AML-193 (cell line): ENCODE measurements at regions not wholly inside any gene's neighbourhood (a gene's known extent, or its start where the extent isn't known, plus 50 kb on each side); places are given as distances from the start of the nearest gene placed in this dataset.
A peak's percentile ranks its signal among the peaks of the same experiment; 100 is the strongest.

Experiments used
- DNase-seq, 2 experiments: peaks; one replicate each; lab custom pipeline; 2025; lab: John Stamatoyannopoulos, UW

- DNase-seq, result no peak
These were observed 300.7 kb upstream of the CXXC4 start for GRCh38 chr4:104795264-104795939.

GRCh38 chr4:104811727-104812126 is 317.0 kb upstream of the CXXC4 start:
- no peak for DNase-seq

- DNase-seq, result no peak
These were observed 321.0 kb upstream of the CXXC4 start for GRCh38 chr4:104815665-104816064.

GRCh38 chr4:104818579-104818978 is 323.9 kb upstream of the CXXC4 start:
- DNase-seq, result no peak

- DNase-seq, result no peak
These were observed 320.5 kb upstream of the TET2 start for GRCh38 chr4:104826171-104826570.

- no peak for DNase-seq
These were observed 316.9 kb upstream of the TET2 start for GRCh38 chr4:104829761-104830160.

GRCh38 chr4:104848597-104849225 is 298.0 kb upstream of the TET2 start:
- DNase-seq, result no peak

- DNase-seq, result no peak
These were observed 287.0 kb upstream of the TET2 start for GRCh38 chr4:104859601-104860237.

GRCh38 chr4:104860238-104861123 is 286.2 kb upstream of the TET2 start:
- DNase-seq, result peak; percentile 53 to 60

GRCh38 chr4:104866809-104867208 is 279.9 kb upstream of the TET2 start:
- no peak for DNase-seq

GRCh38 chr4:104868533-104868932 is 278.1 kb upstream of the TET2 start:
- DNase-seq, result no peak

- no peak for DNase-seq
These were observed 277.7 kb upstream of the TET2 start for GRCh38 chr4:104868958-104869357.

- DNase-seq, result peak; percentile 47 to 69
These were observed 276.8 kb upstream of the TET2 start for GRCh38 chr4:104869831-104870230.

- DNase-seq, result no peak
These were observed 276.0 kb upstream of the TET2 start for GRCh38 chr4:104870495-104871233.

GRCh38 chr4:104878936-104879335 is 267.7 kb upstream of the TET2 start:
- DNase-seq, result no peak

- DNase-seq, result no peak
These were observed 267.3 kb upstream of the TET2 start for GRCh38 chr4:104879367-104879766.

- no peak for DNase-seq
These were observed 266.8 kb upstream of the TET2 start for GRCh38 chr4:104879854-104880253.

GRCh38 chr4:104881136-104881886 is 265.4 kb upstream of the TET2 start:
- DNase-seq, result no peak

- DNase-seq, result no peak
These were observed 255.9 kb upstream of the TET2 start for GRCh38 chr4:104890598-104891275.
